A549 (cell line): ENCODE measurements at regions not wholly inside any gene's neighbourhood (a gene's known extent, or its start where the extent isn't known, plus 50 kb on each side); places are given as distances from the start of the nearest gene placed in this dataset.

Source experiments
- ATAC-seq, 2 experiments: fragments of 200-7000 bp in 1 of 2; fragments of >200 bp in 1 of 2; cut with Nextera tagmentation in 1 of 2; cut with Tn5 transposase in 1 of 2; 3 replicates each; pipeline versions ENCODE4 v1.8.0 to v1.9.1; 2018 to 2020; ENCODE audit warnings: mild to moderate bottlenecking in 1 of 2, moderate library complexity in 1 of 2
- CTCF ChIA-PET: fragments of 300-600 bp; sonication (Branson Sonifier 250); formaldehyde crosslinking; extraction: SDS; loops from one replicate; lab custom pipeline; 2021; ENCODE audit warnings: antibody characterized with exemption, inconsistent platforms; lab: Yijun Ruan, JAX
- POLR2A ChIA-PET: fragments of 350-600 bp; formaldehyde crosslinking; extraction: SDS; loops from one replicate; lab custom pipeline; 2021; ENCODE audit warnings: antibody characterized with exemption, inconsistent platforms; lab: Yijun Ruan, JAX
- DNase-seq, 2 experiments: peaks; one replicate each; pipeline versions ENCODE4 v3.0.0 to v3.0.0-alpha.2; 2011 to 2016; ENCODE audit warnings: low read depth in 1 of 2, low spot score in 1 of 2
- FAIRE-seq: peaks from 2 replicates; lab custom pipeline; 2011; peaks lifted over from hg19 to GRCh38; lab: Jason Lieb, UNC
- H3K27ac ChIP-seq, 2 experiments: fragments of >200 bp; sonication (Bioruptor Twin); formaldehyde crosslinking; 3 replicates each; pipeline ENCODE4 v1.5.1; 2016 to 2017
- H3K4me1 ChIP-seq: fragments of >200 bp; sonication (Bioruptor Twin); formaldehyde crosslinking; 3 replicates; pipeline ENCODE4 v1.6.1; 2016
- H3K4me2 ChIP-seq: fragments of >200 bp; sonication (Bioruptor Twin); formaldehyde crosslinking; 3 replicates; pipeline ENCODE4 v1.6.1; 2016
- H3K4me3 ChIP-seq: fragments of >200 bp; sonication (Bioruptor Twin); formaldehyde crosslinking; 3 replicates; pipeline ENCODE4 v1.5.1; 2016
- H3K9me3 ChIP-seq: fragments of >200 bp; sonication (Bioruptor Twin); formaldehyde crosslinking; 3 replicates; pipeline ENCODE4 v1.6.1; 2016
- ATOH8 ChIP-seq: fragments of 250-450 bp; sonication (Bioruptor Pico); IDR thresholded peaks from 2 replicates; pipeline ENCODE4 v1.5.0; 2020; ENCODE audit warnings: low read depth, mild to moderate bottlenecking, moderate library complexity
- CBX2 ChIP-seq: fragments of 200-600 bp; sonication (generic); IDR thresholded peaks from 2 replicates; pipeline ENCODE4 v1.6.1; 2016; ENCODE audit warnings: low read depth, mild to moderate bottlenecking, borderline replicate concordance
- CHD4 ChIP-seq: fragments of 200-600 bp; sonication (generic); IDR thresholded peaks from 2 replicates; pipeline ENCODE4 v1.6.1; 2016; ENCODE audit warnings: antibody characterized with exemption, mild to moderate bottlenecking, borderline replicate concordance
- CTCF ChIP-seq: fragments of >200 bp; sonication (Bioruptor Twin); formaldehyde crosslinking; IDR thresholded peaks from 3 replicates; pipeline ENCODE4 v1.5.1; 2016
- E2F6 ChIP-seq: IDR thresholded peaks from 2 replicates; pipeline ENCODE4 v1.6.1; 2012; ENCODE audit warnings: low read depth, borderline replicate concordance
- EHF ChIP-seq: fragments of 250-450 bp; sonication (Bioruptor Pico); IDR thresholded peaks from 2 replicates; pipeline ENCODE4 v1.5.0; 2020; ENCODE audit warnings: mild to moderate bottlenecking
- EHMT2 ChIP-seq: fragments of 200-600 bp; sonication (generic); IDR thresholded peaks from 2 replicates; pipeline ENCODE4 v1.6.1; 2016; ENCODE audit warnings: antibody characterized with exemption, low read depth, mild to moderate bottlenecking, moderate library complexity
- FOSL2 ChIP-seq, 2 experiments: fragments of 450-650 bp in 1 of 2; fragments of >200 bp in 1 of 2; sonication (Bioruptor Twin) in 1 of 2; formaldehyde crosslinking; IDR thresholded peaks; 2 replicates each; pipeline versions ENCODE4 v1.5.0 to v1.6.1; 2016 to 2020; ENCODE audit warnings: mild to moderate bottlenecking in 1 of 2, moderate library complexity in 1 of 2
- HES2 ChIP-seq: fragments of >200 bp; sonication (Bioruptor Twin); formaldehyde crosslinking; IDR thresholded peaks from 2 replicates; pipeline ENCODE4 v1.6.1; 2016
- HEYL ChIP-seq: fragments of 250-450 bp; sonication (Bioruptor Pico); IDR thresholded peaks from 2 replicates; pipeline ENCODE4 v1.8.0; 2021; ENCODE audit warnings: mild to moderate bottlenecking, moderate library complexity
- HMGXB4 ChIP-seq: fragments of 250-450 bp; sonication (Bioruptor Pico); IDR thresholded peaks from 2 replicates; pipeline ENCODE4 v1.5.0; 2021; ENCODE audit warnings: mild to moderate bottlenecking, moderate library complexity, borderline replicate concordance
- HOXB13 ChIP-seq: fragments of 250-450 bp; sonication (Bioruptor Pico); IDR thresholded peaks from 2 replicates; pipeline ENCODE4 v1.5.0; 2020; ENCODE audit warnings: low read depth, mild to moderate bottlenecking, moderate library complexity
- KDM1A ChIP-seq: fragments of 200-600 bp; sonication (generic); IDR thresholded peaks from 2 replicates; pipeline ENCODE4 v1.6.1; 2016; ENCODE audit warnings: low read depth, mild to moderate bottlenecking
- MAX ChIP-seq: IDR thresholded peaks from 2 replicates; pipeline ENCODE4 v1.6.1; 2012
- MAZ ChIP-seq: fragments of 150-350 bp; IDR thresholded peaks from 2 replicates; pipeline ENCODE4 v1.6.1; 2014; ENCODE audit warnings: antibody characterized with exemption, low read depth, low read length, borderline replicate concordance
- PBX3 ChIP-seq: IDR thresholded peaks from 2 replicates; pipeline ENCODE4 v1.6.1; 2012
- PHF8 ChIP-seq: fragments of 200-600 bp; sonication (generic); IDR thresholded peaks from 2 replicates; pipeline ENCODE4 v1.6.1; 2016; ENCODE audit warnings: low read depth, mild to moderate bottlenecking, antibody characterized with exemption, moderate library complexity, borderline replicate concordance
- POLR2AphosphoS2 ChIP-seq: conservative IDR thresholded peaks from 2 replicates; pipeline ENCODE4 v1.6.1; 2012; ENCODE audit warnings: low read length, improper control_type of control experiment, inconsistent platforms
- RFX5 ChIP-seq: fragments of 450-650 bp; IDR thresholded peaks from 2 replicates; pipeline ENCODE4 v1.7.1; 2014; ENCODE audit warnings: antibody characterized with exemption, mild to moderate bottlenecking, moderate library complexity
- SMC3 ChIP-seq: fragments of >200 bp; sonication (Bioruptor Twin); formaldehyde crosslinking; IDR thresholded peaks from 3 replicates; pipeline ENCODE4 v1.6.1; 2018; ENCODE audit warnings: inconsistent platforms
- ZFP36 ChIP-seq: fragments of 450-650 bp; IDR thresholded peaks from 2 replicates; pipeline ENCODE4 v1.6.1; 2014; ENCODE audit warnings: borderline replicate concordance; ENCODE audit not compliant: partially characterized antibody
- WGBS: methylation state at CpG from one replicate; pipeline ENCODE4 v1.1.6; 2017; ENCODE audit errors: missing lambda C conversion rate; 5-methylcytosine and 5-hydroxymethylcytosine counted together

- CTCF ChIA-PET = no interaction called here
- H3K4me3 ChIP-seq = no peak overlapping the region
Observed at GRCh38 chr4:57554556-57555092, 444.4 kb upstream of the IGFBP7 start.

GRCh38 chr4:57553728-57554127 is 443.5 kb upstream of the IGFBP7 start:
- DNase-seq (no peak), ATAC-seq (no peak), FAIRE-seq (no peak)
- no peak for TF ChIP-seq HMGXB4
- no peak for TF ChIP-seq EHMT2
- TF ChIP-seq SMC3 = no peak
- no peak for TF ChIP-seq HES2
- no peak for TF ChIP-seq POLR2AphosphoS2
- TF ChIP-seq CTCF = no peak
- ChIA-PET CTCF (no interaction called here), POLR2A (no interaction called here)
- H3K9me3 ChIP-seq = no peaks in the 10 kb centered on the region
- no peak overlapping the region for H3K4me2 ChIP-seq
- H3K27ac ChIP-seq = no peak overlapping the region
- WGBS = 33% methylated on average over 3 of the region's 3 CpGs
- H3K4me1 ChIP-seq = no peaks in the 10 kb centered on the region
- no peak overlapping the region for H3K4me3 ChIP-seq

More at GRCh38 chr4:57554556-57555092, 444.4 kb upstream of the IGFBP7 start:
- POLR2A ChIA-PET = no interaction called here
- no peak overlapping the region for H3K27ac ChIP-seq
- H3K4me2 ChIP-seq = no peak overlapping the region
- DNase-seq = no peak
- H3K4me1 ChIP-seq = no peaks in the 10 kb centered on the region
- WGBS = 60% methylated on average over 5 of the region's 5 CpGs
- no peaks in the 10 kb centered on the region for H3K9me3 ChIP-seq
- FAIRE-seq = no peak
- no peak for ATAC-seq
- TF ChIP-seq EHF (CRISPR knock-in tag) = no peak
- no peak for TF ChIP-seq HMGXB4
- TF ChIP-seq CHD4 = no peak
- TF ChIP-seq FOSL2 (IDR thresholded peaks at IDR 0.05) = no peak
- TF ChIP-seq FOSL2 (CRISPR knock-in tag; IDR thresholded peaks at IDR 0.05) = no peak
- TF ChIP-seq E2F6 = no peak
- TF ChIP-seq HEYL (CRISPR knock-in tag) = no peak
- no peak for TF ChIP-seq RFX5
- no peak for TF ChIP-seq KDM1A
- no peak for TF ChIP-seq ATOH8 (CRISPR knock-in tag)
- no peak for TF ChIP-seq MAX
- no peak for TF ChIP-seq PHF8
- no peak for TF ChIP-seq MAZ
- no peak for TF ChIP-seq CBX2
- TF ChIP-seq PBX3 = no peak
- no peak for TF ChIP-seq HOXB13
- no peak for TF ChIP-seq ZFP36
- TF ChIP-seq, all 56 proteins: peak for 0
